GM21786 (cell line): ENCODE measurements at regions not wholly inside any gene's neighbourhood (a gene's known extent, or its start where the extent isn't known, plus 50 kb on each side); places are given as distances from the start of the nearest gene placed in this dataset.
"Not testable (repeated sequence)": the region's sequence is repeated elsewhere in the genome, so short reads cannot be mapped to it uniquely, and the experiment has no call there.

Source experiments
- ATAC-seq: cut with Tn5 transposase; IDR thresholded peaks from one replicate; pipeline ENCODE4 v1.9.1; 2021; ENCODE audit not compliant: unreplicated experiment

DNA sequence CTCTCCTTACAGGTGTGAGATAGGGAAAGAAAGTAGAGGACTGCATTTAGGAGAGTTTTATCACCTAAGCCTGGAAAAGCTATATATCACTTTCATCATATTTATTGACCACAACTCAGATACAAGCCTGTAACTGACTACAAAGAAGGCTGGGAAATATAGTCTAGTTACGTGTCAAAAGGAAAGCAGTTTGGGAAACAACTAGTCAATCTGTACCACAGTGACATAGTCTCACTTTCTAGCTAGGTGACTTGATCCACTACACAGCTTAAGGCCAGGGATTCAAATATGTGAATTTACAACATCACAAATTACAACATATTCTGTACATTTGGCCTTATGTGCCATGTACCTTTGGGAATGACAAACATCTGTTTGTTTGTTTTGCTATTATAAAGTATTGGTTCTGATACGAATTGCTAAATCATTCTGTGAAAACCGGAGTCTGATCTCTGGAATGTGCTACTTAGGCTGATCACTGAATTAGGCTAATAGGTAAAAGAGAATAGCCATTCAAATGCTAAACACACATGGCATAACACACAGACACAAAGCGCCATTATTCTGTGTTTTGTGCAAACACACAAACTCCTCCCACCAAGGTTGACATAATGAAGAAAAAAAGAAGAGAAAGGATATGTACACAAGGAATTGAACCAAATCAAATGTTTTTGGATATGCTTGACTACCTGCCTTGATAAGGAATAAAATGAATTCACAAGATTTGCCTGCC lies 279.8 kb downstream of the DUSP6 start:
- ATAC-seq: no peak

DNA sequence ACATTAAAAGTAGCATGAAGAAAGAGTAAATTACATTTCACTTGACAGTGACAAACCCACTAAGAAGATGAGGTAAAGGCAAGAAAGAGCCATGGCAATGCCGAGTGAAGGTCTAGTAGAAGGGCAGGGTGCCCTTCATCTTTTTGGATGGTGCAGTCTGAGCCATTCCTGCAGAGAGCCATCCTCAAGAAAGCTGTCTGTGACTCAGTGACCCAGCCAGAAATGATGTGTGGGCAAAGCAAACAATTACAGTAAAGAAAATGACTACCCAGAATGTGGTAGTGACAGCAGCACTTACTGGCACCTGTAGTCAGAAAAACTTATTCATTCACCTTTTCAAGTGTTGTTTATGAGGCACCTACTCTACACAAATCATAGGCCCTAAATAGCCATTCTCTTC lies 281.7 kb downstream of the DUSP6 start:
- no peak for ATAC-seq

DNA sequence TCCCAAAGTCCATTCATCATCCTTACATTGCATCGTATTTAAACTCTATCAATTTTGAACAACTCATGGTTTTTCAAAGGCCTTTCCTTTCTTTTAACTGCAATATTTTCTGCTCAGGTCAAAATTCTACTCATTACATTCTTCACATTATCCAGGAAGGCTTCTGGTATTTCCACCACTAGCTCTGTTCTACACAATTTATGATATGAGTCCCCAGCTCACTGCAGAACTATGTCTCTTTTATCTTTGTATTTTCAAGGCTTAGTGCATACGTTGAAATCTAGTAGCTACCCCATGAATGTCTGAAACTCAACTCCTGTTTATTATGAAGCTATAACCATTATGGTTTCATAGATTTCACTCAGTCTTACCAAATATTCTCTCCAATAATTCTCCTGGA lies 282.9 kb downstream of the DUSP6 start:
- ATAC-seq: no peak

DNA sequence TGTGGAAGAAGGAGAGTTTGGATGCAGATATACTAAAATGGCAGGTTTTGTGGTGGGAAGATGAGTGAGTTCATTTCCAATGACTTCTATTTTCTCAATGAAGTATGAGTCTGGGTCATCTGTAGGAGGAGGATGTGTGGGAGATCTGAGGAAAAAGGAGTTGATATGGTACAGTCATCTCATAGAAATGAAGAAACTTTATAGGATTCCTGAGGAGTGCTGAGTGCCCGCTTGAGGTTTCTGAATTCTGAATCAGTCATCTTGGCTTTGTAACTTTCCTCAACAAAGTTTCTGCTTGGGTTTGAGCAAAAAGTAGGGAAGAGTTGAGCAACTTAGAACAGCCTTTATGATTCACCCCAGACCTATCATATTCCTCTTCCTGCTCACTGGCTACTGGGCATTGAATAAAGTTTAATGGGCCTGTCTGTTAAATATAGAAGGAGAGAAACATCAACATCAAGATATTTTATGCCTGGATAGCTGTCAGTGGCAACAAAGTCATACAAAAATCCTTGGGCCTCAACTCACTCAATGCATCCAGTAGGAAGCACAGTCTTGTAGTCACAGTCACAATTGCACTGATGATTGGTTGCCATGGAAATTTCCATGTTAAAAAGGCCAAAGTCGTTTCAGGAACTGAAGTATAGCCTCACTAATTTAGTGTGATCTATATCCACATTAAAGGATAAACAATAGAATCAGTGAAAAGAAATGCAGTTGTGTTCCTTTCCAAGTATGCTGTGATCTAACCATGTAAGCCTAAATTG lies 284.7 kb downstream of the DUSP6 start:
- ATAC-seq: no peak

DNA sequence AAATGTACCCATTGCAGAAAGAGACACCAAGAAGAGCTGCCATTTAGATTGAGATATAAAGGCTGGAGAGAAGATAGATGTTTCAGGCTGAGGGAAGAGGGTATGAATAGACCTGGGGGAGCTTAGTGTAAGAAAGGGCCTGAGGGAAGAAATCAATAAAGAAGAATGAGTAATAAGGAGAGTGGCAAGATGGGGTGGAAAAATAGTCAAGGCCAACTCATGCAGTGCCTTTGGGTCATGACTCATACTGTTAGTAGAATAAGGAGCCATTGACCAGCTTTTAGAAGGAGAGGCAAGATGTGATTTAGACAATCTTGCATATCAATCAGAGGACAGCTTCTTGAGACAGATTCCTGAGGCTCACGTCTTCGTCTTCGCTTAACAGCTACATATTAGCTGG lies 287.5 kb downstream of the DUSP6 start:
- ATAC-seq: no peak

DNA sequence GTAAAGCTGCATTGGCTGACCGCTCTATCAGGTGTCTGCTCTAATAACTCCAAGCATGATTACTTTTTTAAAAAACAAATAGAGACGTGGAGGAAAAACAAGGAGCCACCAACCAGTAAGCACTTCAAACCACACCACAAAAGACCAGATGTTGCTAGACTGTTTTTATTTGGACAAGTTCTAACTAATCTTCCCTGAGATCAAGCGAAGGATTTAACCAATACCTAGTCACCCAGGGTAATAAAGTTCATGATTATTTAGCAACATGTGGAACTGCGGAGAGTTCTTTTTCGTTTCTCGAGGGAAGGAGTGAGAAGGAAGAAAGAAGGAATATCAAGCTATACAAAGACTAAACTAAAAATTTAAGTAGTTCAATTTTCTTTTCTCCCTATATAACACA lies 288.1 kb downstream of the DUSP6 start:
- ATAC-seq: no peak

DNA sequence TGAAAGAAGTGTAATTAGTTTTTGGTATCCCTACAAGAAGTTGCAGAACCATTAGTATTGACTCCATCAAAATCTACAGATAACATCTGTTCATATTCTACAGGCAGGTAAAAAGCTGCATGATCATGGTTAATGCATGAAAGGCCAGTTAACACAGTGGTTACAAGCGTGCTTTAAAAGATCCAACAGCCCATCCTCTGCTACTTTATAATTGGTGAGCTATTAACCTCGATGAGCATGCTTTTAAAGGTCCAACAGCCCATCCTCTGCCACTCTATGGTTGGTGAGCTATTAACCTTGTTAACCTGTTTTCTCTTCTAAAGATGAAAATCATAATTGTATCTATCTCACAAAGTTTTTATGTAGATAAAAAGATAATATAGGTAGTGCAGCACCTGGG lies 289.3 kb downstream of the DUSP6 start:
- no peak for ATAC-seq

DNA sequence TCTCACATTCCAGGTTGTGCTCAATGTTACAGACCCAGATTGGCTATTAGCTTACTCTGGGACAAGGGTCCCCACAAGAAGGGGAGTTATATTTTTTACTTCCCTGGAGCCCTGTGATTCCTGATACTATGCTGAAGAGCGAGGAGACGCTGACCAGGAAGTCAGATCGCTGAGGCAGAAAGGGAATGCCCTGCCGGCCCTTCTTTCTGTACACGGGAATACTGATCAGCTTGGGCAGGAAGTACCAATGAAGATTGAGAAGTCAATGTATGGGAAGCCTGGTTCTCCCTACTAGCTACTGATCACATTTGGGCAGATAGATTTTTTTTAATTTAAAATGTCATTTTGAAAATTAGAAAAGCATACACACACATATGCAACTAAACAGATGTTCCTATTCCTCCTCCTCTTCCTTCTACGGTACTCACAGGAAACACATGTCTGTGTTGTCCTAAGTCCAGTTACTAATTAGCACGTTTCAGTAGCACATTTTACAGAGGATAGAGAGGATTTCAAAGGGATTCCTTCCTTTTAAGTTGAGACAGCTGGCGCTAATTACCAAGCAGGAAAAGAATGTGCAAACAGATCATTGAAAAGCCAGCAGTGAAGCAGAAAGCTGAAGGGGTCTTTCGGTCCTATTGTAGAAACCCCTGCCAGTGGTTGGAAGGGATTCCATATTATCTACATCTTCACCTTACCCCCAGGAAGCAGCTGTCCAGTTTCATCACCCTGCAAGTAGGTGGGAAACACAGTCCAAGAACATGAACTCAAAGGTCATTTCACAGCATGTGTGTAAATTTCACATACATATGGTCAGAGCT lies 292.4 kb downstream of the DUSP6 start:
- ATAC-seq: no peak

DNA sequence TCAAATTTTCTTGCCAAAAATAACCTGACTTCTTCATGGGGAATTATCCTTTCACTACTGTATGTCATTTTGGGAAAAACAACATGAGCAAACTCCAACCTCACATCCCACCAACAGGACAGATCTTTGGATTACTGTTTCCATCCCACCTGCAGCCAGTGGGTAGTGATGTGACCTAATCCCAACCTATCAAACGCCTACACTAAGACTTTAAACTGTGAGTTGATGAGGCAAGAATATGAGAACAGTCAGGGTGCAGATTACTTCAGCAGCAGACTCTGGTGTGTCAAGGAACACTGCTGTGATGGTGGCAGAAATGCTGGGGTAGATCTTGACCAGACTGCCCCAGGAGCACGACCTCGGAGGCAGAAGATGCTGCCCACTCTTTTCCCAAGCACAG lies 293.2 kb downstream of the DUSP6 start:
- no peak for ATAC-seq

DNA sequence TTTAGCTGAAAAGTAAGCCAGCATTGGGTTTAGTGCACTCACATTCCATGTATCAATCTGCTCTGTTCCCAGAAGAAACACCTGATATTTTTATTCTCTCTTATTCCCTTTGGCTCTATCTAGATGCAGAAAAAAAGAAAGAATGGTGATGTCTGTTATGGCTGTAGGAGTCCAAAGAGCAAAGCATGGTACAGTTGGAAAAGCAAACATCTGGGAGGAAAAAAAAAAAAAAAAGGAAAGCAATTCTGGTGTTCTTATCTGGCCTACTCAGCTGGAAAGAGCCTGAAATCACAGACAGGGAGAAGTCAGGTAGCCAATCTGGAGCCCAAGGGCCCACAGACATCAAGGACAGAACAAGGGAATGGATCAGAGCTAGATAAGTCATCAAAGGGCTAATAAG lies 293.9 kb downstream of the DUSP6 start:
- ATAC-seq: no peak

DNA sequence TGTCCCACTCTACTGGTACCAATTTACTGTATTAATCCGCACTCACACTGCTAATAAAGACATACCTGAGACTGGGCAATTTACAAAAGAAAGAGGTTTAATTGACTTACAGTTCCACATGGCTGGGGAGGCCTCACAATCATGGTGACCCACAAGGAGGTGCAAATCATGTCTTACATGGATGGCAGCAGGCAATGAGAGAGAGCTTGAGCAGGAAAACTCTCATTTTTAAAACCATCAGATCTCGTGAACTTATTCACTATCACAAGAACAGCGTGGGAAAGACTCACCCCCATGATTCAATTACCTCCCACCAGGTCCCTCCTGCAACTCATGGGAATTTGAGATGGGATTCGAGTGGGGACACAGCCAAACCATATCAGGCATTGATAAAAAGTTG lies 298.5 kb downstream of the DUSP6 start:
- ATAC-seq: not testable (repeated sequence)

DNA sequence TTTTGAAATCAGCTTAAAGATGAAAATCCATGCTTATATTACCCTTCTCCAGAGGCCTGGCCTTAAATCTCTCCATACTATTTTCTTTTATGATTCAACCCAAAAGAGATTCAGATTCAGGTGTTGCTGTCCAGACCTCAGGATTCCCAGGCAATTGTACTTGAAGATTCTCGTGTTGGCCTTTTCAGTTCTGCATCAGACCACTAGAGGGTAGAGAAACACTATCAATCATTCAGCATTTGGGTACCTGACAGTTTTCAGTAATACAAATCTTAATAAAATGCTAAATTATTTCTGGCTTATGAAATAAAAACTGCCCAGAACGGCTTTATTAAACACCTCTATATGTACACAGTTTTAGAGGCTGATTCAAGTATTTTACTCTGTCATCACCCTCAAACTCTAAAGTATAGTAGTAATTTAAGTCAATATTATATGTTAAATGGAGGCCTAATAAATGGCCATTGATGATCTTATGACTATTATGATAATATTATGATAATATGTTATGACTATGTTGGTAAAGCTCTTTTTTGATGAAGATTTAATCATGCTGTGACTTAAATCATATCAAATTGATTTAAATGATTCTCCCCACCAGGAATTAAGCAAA lies 301.1 kb downstream of the DUSP6 start:
- ATAC-seq: peak; percentile 84

DNA sequence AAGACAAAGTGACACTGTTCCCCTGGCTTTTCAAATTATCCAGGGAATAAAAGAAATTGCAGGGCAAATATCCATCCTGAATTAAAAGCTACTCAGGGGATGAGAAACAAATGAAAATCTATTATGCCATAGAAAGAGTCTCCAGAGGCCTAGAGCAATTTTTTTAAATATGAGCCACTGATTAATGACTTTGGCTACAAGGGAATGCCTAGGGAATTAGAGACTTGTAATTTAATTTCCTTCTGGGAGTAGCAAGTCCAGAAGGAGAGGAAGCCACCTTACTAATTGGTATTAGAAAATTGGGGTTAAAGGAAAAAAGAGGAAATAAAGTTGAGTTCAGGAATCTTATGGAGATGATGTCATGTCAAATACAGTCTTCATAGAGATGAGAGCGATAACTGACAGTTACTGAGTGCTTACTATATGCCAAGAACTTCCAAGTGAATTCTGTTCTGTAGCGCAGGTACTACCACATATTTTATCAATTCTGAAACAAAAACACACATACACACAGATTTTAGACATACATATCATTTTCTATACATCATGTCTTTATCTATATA lies 304.4 kb downstream of the DUSP6 start:
- ATAC-seq: no peak

DNA sequence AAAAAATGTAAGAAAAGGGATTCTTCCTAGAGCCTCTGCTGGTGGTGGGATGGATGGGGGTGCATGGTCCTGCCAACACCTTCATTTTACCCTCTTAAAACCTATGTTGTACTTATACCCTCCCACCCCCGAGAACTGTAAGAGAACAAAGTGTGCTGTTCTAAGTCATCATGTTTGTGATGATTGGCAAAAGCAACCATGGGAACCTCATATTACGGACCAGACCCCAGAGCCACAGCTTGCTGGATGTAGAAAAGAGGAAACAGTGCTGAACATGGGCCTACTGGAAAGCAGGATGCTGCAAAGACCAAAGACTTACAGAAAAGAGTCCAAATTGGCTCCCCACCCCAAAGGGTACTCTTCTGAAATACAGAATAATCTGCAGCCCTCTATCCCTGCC lies 311.2 kb downstream of the DUSP6 start:
- ATAC-seq: no peak

DNA sequence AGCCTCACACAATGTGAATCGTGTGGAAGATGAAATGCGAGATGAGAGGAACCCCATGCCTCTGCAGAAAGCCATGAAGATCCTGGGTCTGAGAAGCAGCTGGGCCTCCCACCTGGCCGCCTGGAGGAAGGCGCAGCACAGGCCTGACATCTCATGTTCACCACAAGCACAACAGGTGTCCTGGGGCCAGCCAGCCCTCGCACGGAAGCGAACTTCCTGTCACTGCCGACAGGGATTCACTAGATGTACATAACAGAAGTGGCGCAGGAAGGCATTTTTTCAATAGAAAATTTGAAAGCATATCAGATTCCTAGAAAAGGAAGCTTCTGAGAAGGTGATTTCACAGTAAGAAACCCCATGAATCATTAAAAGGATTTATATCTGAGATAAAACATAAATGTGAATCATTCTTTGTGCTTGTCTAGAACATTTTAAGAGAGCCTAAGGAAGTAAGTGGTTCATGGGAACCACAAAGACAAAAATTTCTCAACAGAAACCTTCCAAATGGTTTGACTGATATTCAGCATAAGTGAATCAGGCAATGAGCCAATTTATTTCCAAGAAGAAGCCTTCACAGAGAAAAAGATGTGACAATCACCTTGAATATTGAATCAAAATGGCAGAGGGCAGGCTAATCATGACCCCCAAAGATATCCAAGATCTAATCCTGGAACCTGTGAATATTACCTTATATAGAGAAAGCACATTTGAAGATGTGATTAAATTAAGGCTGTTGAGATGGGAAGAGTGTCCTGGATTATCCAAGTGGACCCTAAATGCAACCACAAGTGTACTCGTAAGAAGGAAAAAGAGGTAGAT lies 311.9 kb downstream of the DUSP6 start:
- peak; percentile 98 for ATAC-seq

DNA sequence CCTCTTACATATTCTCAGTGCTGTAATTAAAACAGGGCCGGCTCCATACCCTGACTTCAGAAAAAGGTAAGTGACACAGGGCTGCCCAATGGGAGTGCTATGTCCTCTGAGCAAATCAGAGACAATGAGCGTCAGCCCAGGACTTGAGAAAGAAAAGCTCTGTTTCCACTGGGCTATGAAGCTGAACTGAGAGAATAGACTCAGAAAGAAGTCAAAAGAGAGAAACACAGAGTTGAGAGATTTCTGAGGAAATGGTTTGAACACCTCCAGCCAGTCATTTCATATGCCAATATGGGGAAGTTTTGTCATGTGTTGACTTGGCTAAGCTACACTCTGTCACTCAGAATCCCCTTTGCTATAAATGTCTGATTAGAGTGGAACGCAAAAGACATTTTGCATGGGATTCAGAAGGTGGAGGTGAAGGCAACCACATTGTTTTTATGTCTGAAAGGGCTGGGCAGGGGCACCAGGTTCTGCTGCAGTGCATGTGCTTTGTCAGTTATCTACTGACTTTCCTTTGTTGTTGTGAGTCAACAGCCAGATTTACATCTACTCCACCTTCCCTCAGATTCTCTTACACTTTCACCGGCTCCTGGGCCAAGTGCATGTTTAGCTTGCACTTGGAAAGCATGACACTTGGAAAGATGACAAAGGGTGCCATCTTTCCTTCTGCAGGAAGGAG lies 313.3 kb downstream of the DUSP6 start:
- ATAC-seq: no peak

DNA sequence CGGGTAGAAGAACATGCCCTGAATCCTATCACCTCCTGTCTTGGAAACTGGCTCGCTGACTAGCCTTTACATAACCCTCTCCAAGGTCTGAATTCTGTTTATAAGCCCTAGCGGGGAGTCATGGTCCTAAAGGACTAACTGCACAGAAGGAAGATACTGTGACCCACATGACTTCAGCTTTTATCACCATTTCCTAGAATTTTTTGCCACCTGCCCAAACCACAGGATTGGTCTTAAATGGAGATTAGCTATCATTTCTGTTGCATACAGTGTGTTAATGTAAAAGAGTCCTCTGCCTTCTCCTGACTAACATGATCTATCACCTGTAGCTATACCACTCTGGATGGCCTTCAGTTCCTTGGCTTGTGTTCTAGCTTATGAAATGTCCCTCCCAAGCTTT lies 319.2 kb downstream of the DUSP6 start:
- ATAC-seq: no peak

DNA sequence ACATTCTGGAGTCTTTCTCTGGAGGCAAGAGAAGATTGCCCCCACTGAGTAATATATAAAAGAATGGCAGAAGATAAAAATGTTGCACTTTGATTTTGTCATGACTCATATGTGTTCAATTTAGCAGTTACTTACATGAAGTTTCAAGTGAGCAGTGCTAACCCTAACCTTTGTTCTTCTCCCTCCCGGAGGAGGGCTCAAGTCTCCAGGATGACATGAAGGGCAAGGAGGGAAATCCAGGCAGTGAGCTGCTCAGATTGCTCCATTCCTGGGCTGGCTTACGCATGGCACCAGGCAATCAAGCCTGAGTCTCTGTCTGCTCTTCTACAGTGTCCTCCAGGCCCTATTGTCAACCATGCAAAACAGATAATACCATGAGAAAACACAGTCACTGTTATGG lies 322.3 kb downstream of the DUSP6 start:
- ATAC-seq: no peak

DNA sequence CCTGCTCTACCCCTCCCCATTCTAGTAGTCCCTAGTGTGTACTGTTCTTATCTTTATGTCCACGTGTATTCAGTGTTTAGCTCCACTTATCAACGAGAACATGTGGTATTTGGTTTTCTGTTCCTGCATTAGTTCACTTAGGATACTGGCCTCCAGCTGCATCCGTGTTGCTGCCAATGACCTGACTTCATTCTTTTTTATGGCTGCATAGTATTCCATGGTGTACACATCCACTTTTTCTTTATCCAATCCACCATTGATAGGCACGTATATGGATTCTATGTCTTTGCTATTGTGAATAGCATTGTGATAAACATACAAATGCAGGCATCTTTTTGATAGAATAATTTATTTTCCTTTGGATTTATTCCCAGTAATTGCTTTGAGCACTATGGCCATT lies 327.7 kb downstream of the DUSP6 start:
- no peak for ATAC-seq

DNA sequence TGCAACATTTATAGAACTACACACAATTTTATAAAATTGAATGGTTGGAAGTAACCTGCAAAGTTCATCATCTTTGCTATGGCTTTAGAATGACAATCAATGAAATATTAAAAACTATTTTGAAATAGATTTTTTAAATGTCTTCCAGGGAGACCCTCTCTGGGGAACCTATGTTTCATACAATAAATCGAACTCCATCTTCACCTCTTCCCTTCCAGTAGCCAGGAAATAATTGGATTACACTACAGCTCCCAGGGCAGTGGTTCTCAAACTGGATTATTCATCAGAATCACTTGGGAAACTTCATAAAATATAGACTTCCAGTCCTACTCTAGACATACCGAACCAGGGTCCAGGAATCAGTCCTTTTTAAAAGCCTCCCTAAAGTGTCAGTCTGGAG lies 328.4 kb downstream of the DUSP6 start:
- ATAC-seq: no peak
